ENCODE measurements at regions not wholly inside any gene's neighbourhood (a gene's known extent, or its start where the extent isn't known, plus 50 kb on each side); places are given as distances from the start of the nearest gene placed in this dataset.

- no peak overlapping the region for H3K4me3 ChIP-seq
Measured at GRCh38 chr1:239276051-239276450, 110.3 kb upstream of the CHRM3 start.

GRCh38 chr1:239274242-239274830 is 112.0 kb upstream of the CHRM3 start:
- Histone ChIP-seq H3K4me3 (no peak overlapping the region), H3K27ac (no peak overlapping the region), H3K36me3 (ENCODE audit: insufficient read depth, low read length) (no peaks in the 10 kb centered on the region), H3K9me3 (ENCODE audit: low read depth, low read length) (no peaks in the 10 kb centered on the region), H3K9ac (ENCODE audit: insufficient read length) (no peak overlapping the region)
- TF ChIP-seq EZH2 (IDR thresholded peaks at IDR 0.05) (no peak), FOXP2 (optimal IDR thresholded peaks at IDR 0.05; ENCODE audit: control extremely low read depth, extremely low read length, insufficient read depth) (no peak), POLR2AphosphoS5 (IDR thresholded peaks at IDR 0.05; ENCODE audit: borderline replicate concordance, low read depth, low read length) (no peak)
- DNase-seq (ENCODE audit: low read depth, low spot score), result no peak

More at GRCh38 chr1:239276051-239276450, 110.3 kb upstream of the CHRM3 start:
- Histone ChIP-seq H3K27ac (no peak overlapping the region), H3K9me3 (ENCODE audit: low read depth, low read length) (no peaks in the 10 kb centered on the region), H3K9ac (ENCODE audit: insufficient read length) (no peak overlapping the region), H3K36me3 (ENCODE audit: insufficient read depth, low read length) (no peaks in the 10 kb centered on the region)
- TF ChIP-seq FOXP2 (optimal IDR thresholded peaks at IDR 0.05; ENCODE audit: control extremely low read depth, extremely low read length, insufficient read depth) (no peak), EZH2 (IDR thresholded peaks at IDR 0.05) (no peak), POLR2AphosphoS5 (IDR thresholded peaks at IDR 0.05; ENCODE audit: borderline replicate concordance, low read depth, low read length) (no peak)
- DNase-seq (ENCODE audit: low read depth, low spot score), result no peak

GRCh38 chr1:239270509-239270908 is 115.9 kb upstream of the CHRM3 start:
- H3K9me3 ChIP-seq (ENCODE audit: low read depth, low read length), result no peaks in the 10 kb centered on the region
- no peak for DNase-seq (ENCODE audit: low read depth, low spot score)
- no peak overlapping the region for H3K27ac ChIP-seq
- TF ChIP-seq POLR2AphosphoS5 (IDR thresholded peaks at IDR 0.05; ENCODE audit: borderline replicate concordance, low read depth, low read length) (no peak), FOXP2 (optimal IDR thresholded peaks at IDR 0.05; ENCODE audit: control extremely low read depth, extremely low read length, insufficient read depth) (no peak), EZH2 (IDR thresholded peaks at IDR 0.05) (no peak)
- no peak overlapping the region for H3K9ac ChIP-seq (ENCODE audit: insufficient read length)
- no peaks in the 10 kb centered on the region for H3K36me3 ChIP-seq (ENCODE audit: insufficient read depth, low read length)
- no peak overlapping the region for H3K4me3 ChIP-seq

GRCh38 chr1:239269706-239270105 is 116.7 kb upstream of the CHRM3 start:
- TF ChIP-seq POLR2AphosphoS5 (IDR thresholded peaks at IDR 0.05; ENCODE audit: borderline replicate concordance, low read depth, low read length), result no peak
- no peak overlapping the region for H3K27ac ChIP-seq
- no peak overlapping the region for H3K4me3 ChIP-seq
- no peaks in the 10 kb centered on the region for H3K9me3 ChIP-seq (ENCODE audit: low read depth, low read length)
- H3K9ac ChIP-seq (ENCODE audit: insufficient read length), result no peak overlapping the region
- DNase-seq (ENCODE audit: low read depth, low spot score), result no peak
- H3K36me3 ChIP-seq (ENCODE audit: insufficient read depth, low read length), result no peaks in the 10 kb centered on the region

- H3K36me3 ChIP-seq (ENCODE audit: insufficient read depth, low read length), result no peaks in the 10 kb centered on the region
- H3K27ac ChIP-seq, result no peak overlapping the region
- no peak for DNase-seq (ENCODE audit: low read depth, low spot score)
- H3K4me3 ChIP-seq, result no peak overlapping the region
- no peak for TF ChIP-seq POLR2AphosphoS5 (IDR thresholded peaks at IDR 0.05; ENCODE audit: borderline replicate concordance, low read depth, low read length)
- no peaks in the 10 kb centered on the region for H3K9me3 ChIP-seq (ENCODE audit: low read depth, low read length)
- no peak overlapping the region for H3K9ac ChIP-seq (ENCODE audit: insufficient read length)
Measured at GRCh38 chr1:239268941-239269340, 117.4 kb upstream of the CHRM3 start.

GRCh38 chr1:239268007-239268406 is 118.4 kb upstream of the CHRM3 start:
- TF ChIP-seq EZH2 (IDR thresholded peaks at IDR 0.05), result no peak
- no peak for TF ChIP-seq POLR2AphosphoS5 (IDR thresholded peaks at IDR 0.05; ENCODE audit: borderline replicate concordance, low read depth, low read length)
- no peak for TF ChIP-seq FOXP2 (optimal IDR thresholded peaks at IDR 0.05; ENCODE audit: control extremely low read depth, extremely low read length, insufficient read depth)
- H3K27ac ChIP-seq, result no peak overlapping the region
- no peak overlapping the region for H3K4me3 ChIP-seq
- H3K36me3 ChIP-seq (ENCODE audit: insufficient read depth, low read length), result no peaks in the 10 kb centered on the region
- no peaks in the 10 kb centered on the region for H3K9me3 ChIP-seq (ENCODE audit: low read depth, low read length)
- no peak for DNase-seq (ENCODE audit: low read depth, low spot score)
- H3K9ac ChIP-seq (ENCODE audit: insufficient read length), result no peak overlapping the region

GRCh38 chr1:239263801-239264200 is 122.6 kb upstream of the CHRM3 start:
- Histone ChIP-seq H3K4me3 (no peak overlapping the region), H3K27ac (no peak overlapping the region), H3K36me3 (ENCODE audit: insufficient read depth, low read length) (no peaks in the 10 kb centered on the region), H3K9me3 (ENCODE audit: low read depth, low read length) (no peaks in the 10 kb centered on the region), H3K9ac (ENCODE audit: insufficient read length) (no peak overlapping the region)
- no peak for TF ChIP-seq EZH2 (IDR thresholded peaks at IDR 0.05)
- TF ChIP-seq FOXP2 (optimal IDR thresholded peaks at IDR 0.05; ENCODE audit: control extremely low read depth, extremely low read length, insufficient read depth), result no peak
- no peak for TF ChIP-seq POLR2AphosphoS5 (IDR thresholded peaks at IDR 0.05; ENCODE audit: borderline replicate concordance, low read depth, low read length)
- no peak for DNase-seq (ENCODE audit: low read depth, low spot score)

- TF ChIP-seq FOXP2 (optimal IDR thresholded peaks at IDR 0.05; ENCODE audit: control extremely low read depth, extremely low read length, insufficient read depth), result no peak
- TF ChIP-seq EZH2 (IDR thresholded peaks at IDR 0.05), result no peak
- no peak for TF ChIP-seq POLR2AphosphoS5 (IDR thresholded peaks at IDR 0.05; ENCODE audit: borderline replicate concordance, low read depth, low read length)
- Histone ChIP-seq H3K9me3 (ENCODE audit: low read depth, low read length) (no peaks in the 10 kb centered on the region), H3K36me3 (ENCODE audit: insufficient read depth, low read length) (no peaks in the 10 kb centered on the region), H3K9ac (ENCODE audit: insufficient read length) (no peak overlapping the region), H3K27ac (no peak overlapping the region), H3K4me3 (no peak overlapping the region)
- DNase-seq (ENCODE audit: low read depth, low spot score), result no peak
Measured at GRCh38 chr1:239262538-239262937, 123.8 kb upstream of the CHRM3 start.

GRCh38 chr1:239261521-239261920 is 124.8 kb upstream of the CHRM3 start:
- DNase-seq (ENCODE audit: low read depth, low spot score), result no peak
- TF ChIP-seq POLR2AphosphoS5 (IDR thresholded peaks at IDR 0.05; ENCODE audit: borderline replicate concordance, low read depth, low read length) (no peak), FOXP2 (optimal IDR thresholded peaks at IDR 0.05; ENCODE audit: control extremely low read depth, extremely low read length, insufficient read depth) (no peak), EZH2 (IDR thresholded peaks at IDR 0.05) (no peak)
- H3K9ac ChIP-seq (ENCODE audit: insufficient read length), result no peak overlapping the region
- no peaks in the 10 kb centered on the region for H3K9me3 ChIP-seq (ENCODE audit: low read depth, low read length)
- no peak overlapping the region for H3K27ac ChIP-seq
- no peaks in the 10 kb centered on the region for H3K36me3 ChIP-seq (ENCODE audit: insufficient read depth, low read length)
- no peak overlapping the region for H3K4me3 ChIP-seq

Data from SK-N-MC (cell line).